ENCODE measurements at regions not wholly inside any gene's neighbourhood (a gene's known extent, or its start where the extent isn't known, plus 50 kb on each side); places are given as distances from the start of the nearest gene placed in this dataset.

DNA sequence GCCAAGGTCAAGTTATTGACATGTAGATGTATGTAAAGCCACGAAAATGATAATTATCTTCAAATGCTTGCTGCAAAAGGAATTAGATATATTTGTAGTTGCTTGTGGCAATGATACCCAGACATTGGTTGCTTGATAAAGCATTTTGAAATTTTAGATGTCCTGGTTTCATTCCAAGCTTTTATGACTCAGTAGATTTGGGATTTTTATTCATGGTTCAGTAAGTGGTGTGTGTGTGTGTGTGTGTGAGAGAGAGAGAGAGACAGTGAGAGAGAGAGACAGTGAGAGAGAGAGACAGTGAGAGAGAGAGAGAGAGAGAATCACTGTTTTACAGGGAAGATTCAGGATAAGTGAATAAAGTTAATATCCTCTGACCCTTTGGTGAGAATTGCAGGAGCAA, 498.2 kb upstream of the C1orf87 start:
- POLR2A ChIA-PET, result no interaction called here
- no peak overlapping the region for H3K27ac Mint-ChIP-seq

GRCh38 chr1:60569189-60569588, 495.6 kb upstream of the C1orf87 start:
- Mint-ChIP-seq H3K4me3 (no peak overlapping the region), H3K36me3 (ENCODE audit: low read depth) (no peaks in the 10 kb centered on the region), H3K27me3 (no peaks in the 10 kb centered on the region), H3K9me3 (peaks cover 1% of the 10 kb centered on the region), H3K4me1 (ENCODE audit: low read depth) (no peaks in the 10 kb centered on the region), H3K27ac (no peak overlapping the region)
- H3K9me3 ChIP-seq (ENCODE audit: control insufficient read depth in 1 of 2, insufficient read depth in 1 of 2, low read length in 2 of 2), result no peaks in the 10 kb centered on the region
- intact Hi-C loops (cut with DNase I, micrococcal nuclease), result no loop called here
- DNase-seq, result no peak
- no peak overlapping the region for H3K4me3 ChIP-seq (ENCODE audit: low read length)
- ATAC-seq (ENCODE audit: poor library complexity), result no peak
- TF ChIP-seq, protein P1, sequence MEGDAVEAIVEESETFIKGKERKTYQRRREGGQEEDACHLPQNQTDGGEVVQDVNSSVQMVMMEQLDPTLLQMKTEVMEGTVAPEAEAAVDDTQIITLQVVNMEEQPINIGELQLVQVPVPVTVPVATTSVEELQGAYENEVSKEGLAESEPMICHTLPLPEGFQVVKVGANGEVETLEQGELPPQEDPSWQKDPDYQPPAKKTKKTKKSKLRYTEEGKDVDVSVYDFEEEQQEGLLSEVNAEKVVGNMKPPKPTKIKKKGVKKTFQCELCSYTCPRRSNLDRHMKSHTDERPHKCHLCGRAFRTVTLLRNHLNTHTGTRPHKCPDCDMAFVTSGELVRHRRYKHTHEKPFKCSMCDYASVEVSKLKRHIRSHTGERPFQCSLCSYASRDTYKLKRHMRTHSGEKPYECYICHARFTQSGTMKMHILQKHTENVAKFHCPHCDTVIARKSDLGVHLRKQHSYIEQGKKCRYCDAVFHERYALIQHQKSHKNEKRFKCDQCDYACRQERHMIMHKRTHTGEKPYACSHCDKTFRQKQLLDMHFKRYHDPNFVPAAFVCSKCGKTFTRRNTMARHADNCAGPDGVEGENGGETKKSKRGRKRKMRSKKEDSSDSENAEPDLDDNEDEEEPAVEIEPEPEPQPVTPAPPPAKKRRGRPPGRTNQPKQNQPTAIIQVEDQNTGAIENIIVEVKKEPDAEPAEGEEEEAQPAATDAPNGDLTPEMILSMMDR (IDR thresholded peaks at IDR 0.05), result no peak
- no peak overlapping the region for H3K27ac ChIP-seq (ENCODE audit: low read depth in 1 of 2, low read length in 2 of 2)
- no peaks in the 10 kb centered on the region for H3K27me3 ChIP-seq (ENCODE audit: control insufficient read depth in 1 of 2, insufficient read depth in 2 of 2, low read length in 2 of 2)
- no peaks in the 10 kb centered on the region for H3K36me3 ChIP-seq (ENCODE audit: insufficient read depth, low read length)
- no peaks in the 10 kb centered on the region for H3K4me1 ChIP-seq (ENCODE audit: insufficient read depth, low read length)
- CTCF ChIA-PET, result no interaction called here
- POLR2A ChIA-PET, result no interaction called here

More for the DNA sequence above, 498.2 kb upstream of the C1orf87 start:
- CTCF ChIA-PET, result no interaction called here
- Mint-ChIP-seq H3K36me3 (ENCODE audit: low read depth) (no peaks in the 10 kb centered on the region), H3K4me3 (no peak overlapping the region), H3K4me1 (ENCODE audit: low read depth) (no peaks in the 10 kb centered on the region), H3K9me3 (no peaks in the 10 kb centered on the region), H3K27me3 (no peaks in the 10 kb centered on the region)
- DNase-seq, result no peak
- Histone ChIP-seq H3K27me3 (ENCODE audit: control insufficient read depth in 1 of 2, insufficient read depth in 2 of 2, low read length in 2 of 2) (no peaks in the 10 kb centered on the region), H3K9me3 (ENCODE audit: control insufficient read depth in 1 of 2, insufficient read depth in 1 of 2, low read length in 2 of 2) (no peaks in the 10 kb centered on the region), H3K4me1 (ENCODE audit: insufficient read depth, low read length) (no peaks in the 10 kb centered on the region), H3K4me3 (ENCODE audit: low read length) (no peak overlapping the region), H3K36me3 (ENCODE audit: insufficient read depth, low read length) (no peaks in the 10 kb centered on the region), H3K27ac (ENCODE audit: low read depth in 1 of 2, low read length in 2 of 2) (no peak overlapping the region)
- intact Hi-C loops (cut with DNase I, micrococcal nuclease), result no loop called here
- TF ChIP-seq, protein P1 (IDR thresholded peaks at IDR 0.05), result no peak
- ATAC-seq (ENCODE audit: poor library complexity), result no peak

DNA sequence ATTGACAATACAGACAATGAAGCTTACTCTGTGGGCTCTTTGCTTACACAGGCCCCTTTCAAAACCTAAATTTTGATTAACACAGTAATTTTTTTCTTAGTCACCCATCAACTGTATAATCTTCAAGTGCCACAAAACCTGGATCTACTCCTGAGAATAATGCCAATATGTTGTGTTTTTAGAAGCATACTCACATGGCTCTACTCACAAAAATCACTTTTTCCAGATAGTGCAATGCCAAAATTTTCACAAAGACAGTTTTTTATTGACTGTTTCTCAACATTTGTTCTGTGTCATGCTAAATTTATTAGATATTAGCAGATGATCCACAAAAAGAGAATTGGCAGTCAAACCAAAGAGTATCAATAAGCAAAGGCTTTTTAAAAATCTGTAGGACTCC, 493.7 kb upstream of the C1orf87 start:
- intact Hi-C loops (cut with DNase I, micrococcal nuclease), result no loop called here
- no peak overlapping the region for H3K27ac ChIP-seq (ENCODE audit: low read depth in 1 of 2, low read length in 2 of 2)
- no peaks in the 10 kb centered on the region for H3K4me1 ChIP-seq (ENCODE audit: insufficient read depth, low read length)
- Mint-ChIP-seq H3K27ac (no peak overlapping the region), H3K27me3 (no peaks in the 10 kb centered on the region), H3K36me3 (ENCODE audit: low read depth) (no peaks in the 10 kb centered on the region), H3K9me3 (peaks cover 1% of the 10 kb centered on the region), H3K4me3 (no peak overlapping the region), H3K4me1 (ENCODE audit: low read depth) (no peaks in the 10 kb centered on the region)
- no peaks in the 10 kb centered on the region for H3K9me3 ChIP-seq (ENCODE audit: control insufficient read depth in 1 of 2, insufficient read depth in 1 of 2, low read length in 2 of 2)
- TF ChIP-seq, protein P1 (IDR thresholded peaks at IDR 0.05), result no peak
- DNase-seq (no peak), ATAC-seq (ENCODE audit: poor library complexity) (no peak)
- H3K27me3 ChIP-seq (ENCODE audit: control insufficient read depth in 1 of 2, insufficient read depth in 2 of 2, low read length in 2 of 2), result no peaks in the 10 kb centered on the region
- H3K4me3 ChIP-seq (ENCODE audit: low read length), result no peak overlapping the region
- ChIA-PET CTCF (no interaction called here), POLR2A (no interaction called here)
- H3K36me3 ChIP-seq (ENCODE audit: insufficient read depth, low read length), result no peaks in the 10 kb centered on the region

Measured in CD4-positive, alpha-beta T cell (primary cell).